ENCODE measurements at regions not wholly inside any gene's neighbourhood (a gene's known extent, or its start where the extent isn't known, plus 50 kb on each side); places are given as distances from the start of the nearest gene placed in this dataset.

- no peak for FAIRE-seq
- Histone ChIP-seq H3K9ac (ENCODE audit: control insufficient read depth, extremely low read depth, insufficient read depth, low read length) (no peak overlapping the region), H3K4me1 (ENCODE audit: control insufficient read depth, extremely low read depth, insufficient read depth, low read length) (no peaks in the 10 kb centered on the region)
Observed at GRCh38 chr13:99821741-99822140, 149.8 kb downstream of the ZIC5 start.

GRCh38 chr13:99819967-99820366 lies 151.6 kb downstream of the ZIC5 start:
- Histone ChIP-seq H3K4me3 (ENCODE audit: control insufficient read depth in 2 of 3, extremely low read depth in 1 of 3, insufficient read depth in 2 of 3, low read depth in 1 of 3, low read length in 3 of 3) (no peak overlapping the region), H3K4me2 (ENCODE audit: control insufficient read depth, extremely low read depth, insufficient read depth, low read depth, low read length) (no peak overlapping the region), H3K9me1 (ENCODE audit: control insufficient read depth, extremely low read depth, insufficient read depth, low read length) (no peaks in the 10 kb centered on the region), H3K9ac (ENCODE audit: control insufficient read depth, extremely low read depth, insufficient read depth, low read length) (no peak overlapping the region), H4K20me1 (ENCODE audit: control insufficient read depth, extremely low read depth, insufficient read depth, low read length) (no peaks in the 10 kb centered on the region), H2AFZ (ENCODE audit: control insufficient read depth, low read length) (no peak overlapping the region), H3K27ac (ENCODE audit: control insufficient read depth, insufficient read depth, low read length) (no peak overlapping the region), H3K27me3 (ENCODE audit: control insufficient read depth, extremely low read depth, insufficient read depth, low read length) (no peaks in the 10 kb centered on the region), H3K9me3 (ENCODE audit: control insufficient read depth, low read depth, low read length) (no peaks in the 10 kb centered on the region), H3K4me1 (ENCODE audit: control insufficient read depth, extremely low read depth, insufficient read depth, low read length) (no peaks in the 10 kb centered on the region), H3K79me2 (ENCODE audit: control insufficient read depth, insufficient read depth, low read length) (no peaks in the 10 kb centered on the region), H3K36me3 (ENCODE audit: control insufficient read depth in 2 of 2, extremely low read depth in 1 of 2, insufficient read depth in 2 of 2, low read length in 2 of 2) (no peaks in the 10 kb centered on the region)
- no peak for DNase-seq (ENCODE audit: low read depth, low spot score)
- dilution Hi-C loops (cut with MboI; ENCODE audit: extremely low pct_ligation_motif_present, low sequenced_read_pairs), result no loop called here
- TF ChIP-seq, protein P1, sequence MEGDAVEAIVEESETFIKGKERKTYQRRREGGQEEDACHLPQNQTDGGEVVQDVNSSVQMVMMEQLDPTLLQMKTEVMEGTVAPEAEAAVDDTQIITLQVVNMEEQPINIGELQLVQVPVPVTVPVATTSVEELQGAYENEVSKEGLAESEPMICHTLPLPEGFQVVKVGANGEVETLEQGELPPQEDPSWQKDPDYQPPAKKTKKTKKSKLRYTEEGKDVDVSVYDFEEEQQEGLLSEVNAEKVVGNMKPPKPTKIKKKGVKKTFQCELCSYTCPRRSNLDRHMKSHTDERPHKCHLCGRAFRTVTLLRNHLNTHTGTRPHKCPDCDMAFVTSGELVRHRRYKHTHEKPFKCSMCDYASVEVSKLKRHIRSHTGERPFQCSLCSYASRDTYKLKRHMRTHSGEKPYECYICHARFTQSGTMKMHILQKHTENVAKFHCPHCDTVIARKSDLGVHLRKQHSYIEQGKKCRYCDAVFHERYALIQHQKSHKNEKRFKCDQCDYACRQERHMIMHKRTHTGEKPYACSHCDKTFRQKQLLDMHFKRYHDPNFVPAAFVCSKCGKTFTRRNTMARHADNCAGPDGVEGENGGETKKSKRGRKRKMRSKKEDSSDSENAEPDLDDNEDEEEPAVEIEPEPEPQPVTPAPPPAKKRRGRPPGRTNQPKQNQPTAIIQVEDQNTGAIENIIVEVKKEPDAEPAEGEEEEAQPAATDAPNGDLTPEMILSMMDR (optimal IDR thresholded peaks at IDR 0.05 in 1 of 3, IDR thresholded peaks at IDR 0.05 in 1 of 3, conservative IDR thresholded peaks at IDR 0.05 in 1 of 3; ENCODE audit: extremely low read depth in 1 of 3, insufficient read depth in 2 of 3, low read length in 3 of 3), result no peak
- TF ChIP-seq EZH2 (IDR thresholded peaks at IDR 0.05; ENCODE audit: low read length), result no peak
- FAIRE-seq, result no peak

More at GRCh38 chr13:99821741-99822140, 149.8 kb downstream of the ZIC5 start:
- no peak for DNase-seq (ENCODE audit: low read depth, low spot score)
- H3K9me1 ChIP-seq (ENCODE audit: control insufficient read depth, extremely low read depth, insufficient read depth, low read length), result no peaks in the 10 kb centered on the region
- no peak overlapping the region for H3K4me3 ChIP-seq (ENCODE audit: control insufficient read depth in 2 of 3, extremely low read depth in 1 of 3, insufficient read depth in 2 of 3, low read depth in 1 of 3, low read length in 3 of 3)
- no peak overlapping the region for H3K27ac ChIP-seq (ENCODE audit: control insufficient read depth, insufficient read depth, low read length)
- no peak overlapping the region for H2AFZ ChIP-seq (ENCODE audit: control insufficient read depth, low read length)
- no peak overlapping the region for H3K4me2 ChIP-seq (ENCODE audit: control insufficient read depth, extremely low read depth, insufficient read depth, low read depth, low read length)
- H4K20me1 ChIP-seq (ENCODE audit: control insufficient read depth, extremely low read depth, insufficient read depth, low read length), result no peaks in the 10 kb centered on the region
- H3K27me3 ChIP-seq (ENCODE audit: control insufficient read depth, extremely low read depth, insufficient read depth, low read length), result no peaks in the 10 kb centered on the region
- H3K9me3 ChIP-seq (ENCODE audit: control insufficient read depth, low read depth, low read length), result no peaks in the 10 kb centered on the region
- dilution Hi-C loops (cut with MboI; ENCODE audit: extremely low pct_ligation_motif_present, low sequenced_read_pairs), result no loop called here
- H3K36me3 ChIP-seq (ENCODE audit: control insufficient read depth in 2 of 2, extremely low read depth in 1 of 2, insufficient read depth in 2 of 2, low read length in 2 of 2), result no peaks in the 10 kb centered on the region
- TF ChIP-seq EZH2 (IDR thresholded peaks at IDR 0.05; ENCODE audit: low read length), result no peak
- TF ChIP-seq, protein P1 (optimal IDR thresholded peaks at IDR 0.05 in 1 of 3, IDR thresholded peaks at IDR 0.05 in 1 of 3, conservative IDR thresholded peaks at IDR 0.05 in 1 of 3; ENCODE audit: extremely low read depth in 1 of 3, insufficient read depth in 2 of 3, low read length in 3 of 3), result no peak
- H3K79me2 ChIP-seq (ENCODE audit: control insufficient read depth, insufficient read depth, low read length), result no peaks in the 10 kb centered on the region
